Thyroid gland (tissue), 4 donors: ENCODE measurements at regions not wholly inside any gene's neighbourhood (a gene's known extent, or its start where the extent isn't known, plus 50 kb on each side); places are given as distances from the start of the nearest gene placed in this dataset.

Experiments used
- DNase-seq, 2 donors: peaks; one replicate each; pipeline ENCODE4 v3.0.0-alpha.2; 2019
- H3K27ac ChIP-seq, 3 donors: fragments of 200-600 bp; sonication (generic); 1 replicate in 2 of 3; 2 replicates in 1 of 3; pipeline ENCODE4 v1.5.1; 2016 to 2019; ENCODE audit warnings: mild to moderate bottlenecking in 1 of 3, moderate library complexity in 1 of 3
- H3K27me3 ChIP-seq: fragments of 200-600 bp; sonication (generic); one replicate; pipeline ENCODE4 v1.5.1; 2019
- H3K36me3 ChIP-seq, 2 donors: fragments of 200-600 bp; sonication (generic); one replicate each; pipeline ENCODE4 v1.5.1; 2016 to 2019
- H3K4me1 ChIP-seq, 2 donors: fragments of 200-600 bp; sonication (generic); one replicate each; pipeline ENCODE4 v1.5.1; 2017 to 2019
- H3K4me3 ChIP-seq, 3 donors: fragments of 200-600 bp; sonication (generic); replicated peaks in 1 of 3; 1 replicate in 2 of 3; 2 replicates in 1 of 3; pipeline ENCODE4 v1.5.1; 2016; ENCODE audit warnings: mild to moderate bottlenecking in 1 of 3
- H3K9me3 ChIP-seq: fragments of 200-600 bp; sonication (generic); one replicate; pipeline ENCODE4 v1.5.1; 2017
- POLR2A ChIP-seq, 2 donors: fragments of 450-650 bp; IDR thresholded peaks; one replicate each; pipeline ENCODE4 v1.6.1; 2017; ENCODE audit warnings: antibody characterized with exemption in 2 of 2, mild to moderate bottlenecking in 2 of 2, moderate library complexity in 1 of 2
- WGBS, 2 donors: methylation state at CpG; one replicate each; pipeline ENCODE4 v1.1.5; 2017; 5-methylcytosine and 5-hydroxymethylcytosine counted together
- intact Hi-C: fragments of 100-400 bp; cut with DNase I; formaldehyde crosslinking; loops from one replicate; pipeline ENCODE4 v1.15.1; 2023
- TF ChIP-seq, protein P1 (sequence below), 6 experiments: fragments of 200-600 bp in 3 of 6; fragments of 450-650 bp in 3 of 6; sonication (generic) in 3 of 6; IDR thresholded peaks; one replicate each; pipeline ENCODE4 v1.5.1; 2016 to 2019; ENCODE audit warnings: antibody characterized with exemption in 6 of 6, mild to moderate bottlenecking in 2 of 6, inconsistent platforms in 1 of 6, moderate library complexity in 1 of 6

DNA sequence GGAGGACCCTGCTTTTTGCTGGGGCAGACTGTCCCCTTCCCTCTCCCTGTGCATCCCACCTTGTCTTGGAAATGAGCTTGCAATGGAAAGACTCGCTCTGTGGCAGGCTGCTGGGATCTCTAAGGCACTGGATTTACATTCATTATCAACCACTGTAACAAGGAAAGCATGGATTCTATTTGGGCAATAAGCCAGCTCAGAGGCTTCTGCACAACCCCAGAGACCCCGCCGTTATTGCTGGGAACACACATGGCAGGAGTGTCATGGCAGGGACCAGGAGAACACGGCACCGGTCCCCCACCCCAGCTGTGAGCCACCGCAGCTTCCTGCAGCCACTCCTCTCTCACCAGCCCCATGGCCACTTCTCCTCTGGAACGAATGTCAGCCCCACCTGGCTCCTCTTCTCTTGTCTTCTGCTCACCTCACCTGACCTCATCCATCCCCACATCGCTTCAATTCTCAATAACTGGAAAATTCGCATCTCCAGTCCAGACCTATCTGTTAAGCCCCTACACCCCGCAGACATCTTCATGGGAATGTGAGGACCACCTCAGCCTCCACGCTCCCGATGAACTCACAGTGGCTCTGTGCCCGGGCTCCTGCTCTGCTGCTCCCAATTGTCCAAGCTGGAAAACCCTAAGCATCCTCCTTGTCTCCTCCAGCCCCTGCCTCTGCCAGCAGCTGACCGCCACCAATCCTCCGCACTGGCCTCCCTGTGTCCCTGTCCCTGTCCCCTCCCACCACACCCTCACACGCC, 181.5 kb downstream of the USP12 start:
- 71 to 74% methylated on average over 14 to 16 of the region's 16 CpGs for WGBS, 2 donors
- intact Hi-C loops: loop anchor here (10.0 kb wide), 3 partner anchors 215 to 995 kb away; partner anchors contain the start of gene URAD
- TF ChIP-seq, protein P1, sequence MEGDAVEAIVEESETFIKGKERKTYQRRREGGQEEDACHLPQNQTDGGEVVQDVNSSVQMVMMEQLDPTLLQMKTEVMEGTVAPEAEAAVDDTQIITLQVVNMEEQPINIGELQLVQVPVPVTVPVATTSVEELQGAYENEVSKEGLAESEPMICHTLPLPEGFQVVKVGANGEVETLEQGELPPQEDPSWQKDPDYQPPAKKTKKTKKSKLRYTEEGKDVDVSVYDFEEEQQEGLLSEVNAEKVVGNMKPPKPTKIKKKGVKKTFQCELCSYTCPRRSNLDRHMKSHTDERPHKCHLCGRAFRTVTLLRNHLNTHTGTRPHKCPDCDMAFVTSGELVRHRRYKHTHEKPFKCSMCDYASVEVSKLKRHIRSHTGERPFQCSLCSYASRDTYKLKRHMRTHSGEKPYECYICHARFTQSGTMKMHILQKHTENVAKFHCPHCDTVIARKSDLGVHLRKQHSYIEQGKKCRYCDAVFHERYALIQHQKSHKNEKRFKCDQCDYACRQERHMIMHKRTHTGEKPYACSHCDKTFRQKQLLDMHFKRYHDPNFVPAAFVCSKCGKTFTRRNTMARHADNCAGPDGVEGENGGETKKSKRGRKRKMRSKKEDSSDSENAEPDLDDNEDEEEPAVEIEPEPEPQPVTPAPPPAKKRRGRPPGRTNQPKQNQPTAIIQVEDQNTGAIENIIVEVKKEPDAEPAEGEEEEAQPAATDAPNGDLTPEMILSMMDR (IDR thresholded peaks at IDR 0.05): no peak
- TF ChIP-seq POLR2A (IDR thresholded peaks at IDR 0.05): no peak

DNA sequence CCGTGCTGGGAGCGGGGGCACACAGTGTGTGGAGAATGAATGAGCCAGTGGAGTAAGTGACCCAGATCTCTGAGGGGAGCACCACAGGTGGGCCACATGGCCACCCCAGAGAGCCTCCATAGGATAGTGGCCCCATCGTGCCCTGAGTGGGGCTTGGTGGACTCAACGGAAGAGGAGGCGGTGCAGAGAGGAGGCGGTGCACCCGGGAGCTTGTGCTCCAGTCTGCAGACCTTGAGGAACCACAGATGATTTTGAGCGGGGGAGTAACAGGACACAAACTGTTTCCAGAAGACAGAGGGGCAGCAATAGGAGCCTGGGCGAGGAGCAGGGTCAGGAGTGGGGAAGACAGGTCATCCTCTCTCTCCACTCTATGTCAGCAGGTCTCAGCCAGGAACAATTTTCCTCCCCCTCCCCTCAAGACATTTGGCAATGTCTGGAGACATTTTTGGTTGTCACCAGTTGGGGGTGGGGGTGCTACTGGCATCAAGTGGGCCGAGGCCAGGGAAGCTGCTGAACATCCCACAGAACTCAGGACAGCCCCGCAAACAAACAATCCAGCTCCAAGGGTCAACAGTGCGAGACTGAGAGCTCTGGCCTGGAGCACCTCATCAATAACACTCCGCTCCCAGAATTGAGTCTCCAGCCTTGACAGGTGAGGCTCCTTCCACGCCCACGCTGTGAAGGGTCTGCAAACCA, 182.2 kb downstream of the USP12 start:
- TF ChIP-seq, protein P1 (IDR thresholded peaks at IDR 0.05): no peak
- TF ChIP-seq POLR2A (IDR thresholded peaks at IDR 0.05): no peak

More for the DNA sequence above, 181.5 kb downstream of the USP12 start:
- Histone ChIP-seq H3K4me3 (no peak overlapping the region), H3K27ac (no peak overlapping the region), H3K27me3 (no peaks in the 10 kb centered on the region), H3K4me1 (no peaks in the 10 kb centered on the region), H3K36me3 (no peaks in the 10 kb centered on the region), H3K9me3 (no peaks in the 10 kb centered on the region)
- DNase-seq: no peak

DNA sequence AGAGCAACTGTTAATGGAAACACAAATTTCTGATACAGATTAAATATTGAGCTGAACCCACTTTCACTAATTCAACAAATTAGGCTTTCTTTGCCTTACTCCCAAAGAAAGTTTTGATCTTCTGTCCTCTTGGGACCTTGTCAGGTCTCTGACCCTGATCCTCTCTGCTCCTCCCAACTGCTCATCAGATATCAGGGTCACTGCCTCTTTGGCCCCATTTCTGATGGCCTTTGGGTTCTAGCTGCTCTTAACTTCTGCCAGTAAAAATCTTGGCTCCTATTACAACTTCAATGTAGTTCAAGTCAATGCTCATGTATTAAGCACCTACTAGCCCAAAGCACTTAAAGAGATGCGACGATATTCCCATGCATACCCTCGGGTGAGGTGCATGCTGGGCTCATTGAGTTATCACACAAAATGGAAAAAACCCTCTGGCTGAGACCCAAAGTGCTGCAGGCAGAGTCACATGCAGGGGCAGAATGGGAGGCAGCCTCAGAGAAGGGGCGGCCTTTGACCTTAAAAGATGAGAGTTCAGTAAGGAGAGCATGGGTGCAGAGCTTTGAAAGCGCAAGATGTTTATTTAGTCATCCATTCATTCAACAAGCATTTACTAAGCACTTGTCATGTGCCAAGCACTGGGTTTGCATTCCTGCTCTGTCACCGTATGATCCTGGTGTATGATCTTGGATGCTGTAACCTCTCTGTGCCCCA, 183.4 kb downstream of the USP12 start:
- 39 to 41% methylated on average over 6 of the region's 6 CpGs for WGBS, 2 donors
- intact Hi-C loops: loop anchor here (10.0 kb wide), 3 partner anchors 217 to 997 kb away; partner anchors contain the start of gene URAD

More for the DNA sequence above, 182.2 kb downstream of the USP12 start:
- Histone ChIP-seq H3K4me1 (no peaks in the 10 kb centered on the region), H3K27ac (no peak overlapping the region), H3K9me3 (no peaks in the 10 kb centered on the region), H3K36me3 (no peaks in the 10 kb centered on the region), H3K27me3 (no peaks in the 10 kb centered on the region), H3K4me3 (no peak overlapping the region)
- no peak for DNase-seq
- intact Hi-C loops: loop anchor here (10.0 kb wide), 3 partner anchors 215 to 995 kb away; partner anchors contain the start of gene URAD
- 51 to 63% methylated on average over 10 to 15 of the region's 15 CpGs for WGBS, 2 donors

DNA sequence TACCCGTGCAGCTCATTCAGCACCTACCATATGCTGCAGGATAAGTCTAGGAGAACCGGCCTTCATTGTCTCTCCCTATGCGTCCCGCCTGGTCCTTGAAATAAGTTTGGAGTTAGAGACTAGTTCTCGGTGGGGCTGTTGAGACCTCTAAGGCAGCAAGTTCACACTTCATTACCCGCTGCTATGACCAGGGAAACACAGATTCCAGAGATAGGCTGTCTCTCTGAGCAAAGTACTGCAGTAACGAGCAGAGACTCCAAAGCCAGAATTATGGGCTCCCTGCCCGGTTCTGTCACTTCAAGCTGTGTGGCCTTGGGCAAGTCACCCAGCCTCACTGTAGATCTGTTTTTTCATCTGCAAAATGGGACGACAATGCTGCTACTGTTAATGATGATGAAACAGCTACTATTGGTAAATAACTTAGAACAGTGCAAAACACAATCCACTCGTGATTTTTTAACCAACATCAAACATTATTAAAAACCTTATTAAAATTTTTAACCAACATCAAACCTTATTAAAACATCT, 184.1 kb downstream of the USP12 start:
- TF ChIP-seq, protein P1 (IDR thresholded peaks at IDR 0.05): no peak
- TF ChIP-seq POLR2A (IDR thresholded peaks at IDR 0.05): no peak
- Histone ChIP-seq H3K27ac (no peak overlapping the region), H3K27me3 (no peaks in the 10 kb centered on the region), H3K36me3 (no peaks in the 10 kb centered on the region), H3K4me1 (no peaks in the 10 kb centered on the region), H3K9me3 (no peaks in the 10 kb centered on the region), H3K4me3 (no peak overlapping the region)
- WGBS, 2 donors: 47 to 56% methylated on average over 10 of the region's 10 CpGs
- no peak for DNase-seq
- intact Hi-C loops: loop anchor here (10.0 kb wide), 3 partner anchors 217 to 997 kb away; partner anchors contain the start of gene URAD

More for the DNA sequence above, 183.4 kb downstream of the USP12 start:
- Histone ChIP-seq H3K27me3 (no peaks in the 10 kb centered on the region), H3K4me3 (no peak overlapping the region), H3K9me3 (no peaks in the 10 kb centered on the region), H3K27ac (no peak overlapping the region), H3K4me1 (no peaks in the 10 kb centered on the region), H3K36me3 (no peaks in the 10 kb centered on the region)
- no peak for TF ChIP-seq POLR2A (IDR thresholded peaks at IDR 0.05)
- TF ChIP-seq, protein P1 (IDR thresholded peaks at IDR 0.05): no peak
- DNase-seq: no peak
